ENCODE measurements at regions not wholly inside any gene's neighbourhood (a gene's known extent, or its start where the extent isn't known, plus 50 kb on each side); places are given as distances from the start of the nearest gene placed in this dataset.
"Not testable (repeated sequence)": the region's sequence is repeated elsewhere in the genome, so short reads cannot be mapped to it uniquely, and the experiment has no call there.

GRCh38 chr7:69062020-69062765 is 536.1 kb upstream of the AUTS2 start:
- no peak for DNase-seq

GRCh38 chr7:69067397-69067796 is 530.9 kb upstream of the AUTS2 start:
- no peak for DNase-seq

GRCh38 chr7:69070476-69070875 is 527.8 kb upstream of the AUTS2 start:
- DNase-seq, result no peak

DNA sequence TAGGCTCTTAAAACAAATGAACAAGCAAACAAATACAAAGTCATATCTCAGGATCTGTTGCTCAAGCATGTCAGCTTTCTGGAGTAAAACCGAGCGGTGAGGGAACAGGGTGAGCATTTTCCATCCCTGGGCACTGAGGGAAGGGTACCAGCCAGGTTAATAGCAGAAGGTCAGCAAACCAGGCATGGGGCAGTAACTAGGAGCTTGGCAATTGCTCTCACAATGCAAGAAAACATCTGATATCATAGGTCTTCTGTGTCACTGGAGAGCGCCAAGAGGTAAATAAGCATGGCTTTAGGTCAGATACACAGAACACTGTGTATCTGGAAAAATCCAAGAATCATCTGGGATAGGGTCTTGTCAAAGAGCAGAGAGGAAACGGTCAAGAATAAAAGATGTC is 521.7 kb upstream of the AUTS2 start:
- DNase-seq, result no peak

DNA sequence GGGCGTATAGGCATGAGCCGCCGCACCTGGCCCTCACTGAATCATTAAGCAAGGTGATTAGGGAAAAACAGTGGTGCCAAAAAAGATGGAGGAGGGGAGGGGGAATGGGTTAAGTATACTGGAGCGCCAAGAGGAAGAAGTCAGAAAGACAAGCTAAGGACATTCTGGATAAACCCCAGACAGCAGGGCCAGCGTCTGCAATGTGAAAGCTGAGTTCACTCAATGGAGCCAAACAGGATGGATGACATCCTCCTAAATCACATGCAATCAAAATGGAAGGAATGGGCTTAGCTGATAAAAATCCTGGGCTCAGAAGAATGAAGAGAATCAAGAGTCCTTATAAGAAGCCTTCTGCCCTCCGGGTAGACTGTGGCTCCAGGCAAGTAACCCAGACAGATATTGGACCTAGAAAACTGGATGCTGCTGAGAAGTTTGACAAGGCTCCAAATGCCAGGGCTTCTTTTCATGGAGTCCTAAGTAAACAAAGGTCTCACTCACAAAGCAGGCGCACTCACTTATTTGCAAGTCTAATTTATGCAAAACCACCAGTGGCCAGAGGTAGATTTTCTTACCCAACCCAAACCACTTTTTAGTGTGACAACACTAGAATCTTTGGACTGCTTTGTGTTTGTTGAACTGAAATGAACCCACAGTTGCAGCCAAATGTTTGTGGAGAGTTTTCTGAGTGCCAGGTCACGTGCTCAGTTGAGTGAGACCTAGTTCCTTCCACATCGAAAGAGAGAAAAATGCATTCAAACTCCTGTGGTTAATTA is 519.1 kb upstream of the AUTS2 start:
- peak; percentile 16 for DNase-seq

GRCh38 chr7:69087281-69087680 is 511.0 kb upstream of the AUTS2 start:
- not testable (repeated sequence) for DNase-seq

DNA sequence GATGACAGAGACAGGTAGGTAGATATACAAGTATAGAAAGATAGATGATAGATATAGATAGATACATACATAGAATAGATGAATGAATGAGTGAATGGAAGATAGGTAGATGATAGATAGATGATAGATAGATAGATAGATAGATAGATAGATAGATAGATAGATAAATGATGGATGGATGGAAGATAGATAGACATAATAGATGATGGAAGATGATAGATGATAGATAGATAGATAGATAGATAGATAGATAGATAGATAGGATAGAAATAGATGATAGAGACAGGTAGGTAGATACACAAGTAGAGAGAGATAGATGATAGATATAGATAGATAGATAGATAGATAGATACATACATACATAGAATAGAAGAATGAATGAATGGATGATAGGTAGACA is 510.1 kb upstream of the AUTS2 start:
- no peak for DNase-seq

DNA sequence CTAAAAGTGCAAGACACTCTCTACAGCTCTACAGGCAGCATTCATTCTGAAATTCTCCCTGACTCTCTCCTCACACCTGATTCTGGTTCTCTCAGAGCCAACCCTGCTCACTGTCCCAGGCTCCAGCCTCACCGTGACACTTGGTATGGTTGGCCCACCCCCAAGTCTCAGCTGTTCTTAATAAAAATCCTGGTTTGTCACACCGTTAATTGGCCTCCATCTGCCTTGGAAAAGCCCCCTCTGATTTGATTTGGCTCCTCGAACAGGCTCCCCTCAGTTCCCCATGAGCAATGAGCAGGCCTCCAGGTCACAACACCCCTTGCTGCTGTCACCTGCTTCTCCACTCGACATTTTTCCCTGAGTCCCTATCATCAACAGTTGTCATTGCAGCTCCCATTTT is 507.3 kb upstream of the AUTS2 start:
- DNase-seq, result no peak

DNA sequence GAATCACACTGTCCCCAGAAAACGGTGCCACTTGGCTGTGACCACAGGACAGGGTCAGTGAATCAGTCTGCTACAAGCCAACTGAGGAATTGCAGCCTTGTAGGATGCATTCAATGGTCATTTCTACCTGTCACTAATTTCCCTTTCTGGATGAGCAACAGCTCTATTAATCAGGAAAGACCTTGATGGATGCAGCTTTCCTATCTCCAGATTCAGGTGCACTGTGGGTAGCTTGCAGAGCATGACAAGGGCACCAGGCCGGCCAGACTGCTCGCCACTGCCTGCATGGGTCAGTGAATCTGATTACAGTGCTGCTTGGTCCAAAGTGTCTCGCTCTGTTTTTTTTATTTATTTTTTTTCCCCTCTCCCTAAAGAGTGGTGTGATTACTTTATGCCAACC is 506.8 kb upstream of the AUTS2 start:
- DNase-seq, result no peak

DNA sequence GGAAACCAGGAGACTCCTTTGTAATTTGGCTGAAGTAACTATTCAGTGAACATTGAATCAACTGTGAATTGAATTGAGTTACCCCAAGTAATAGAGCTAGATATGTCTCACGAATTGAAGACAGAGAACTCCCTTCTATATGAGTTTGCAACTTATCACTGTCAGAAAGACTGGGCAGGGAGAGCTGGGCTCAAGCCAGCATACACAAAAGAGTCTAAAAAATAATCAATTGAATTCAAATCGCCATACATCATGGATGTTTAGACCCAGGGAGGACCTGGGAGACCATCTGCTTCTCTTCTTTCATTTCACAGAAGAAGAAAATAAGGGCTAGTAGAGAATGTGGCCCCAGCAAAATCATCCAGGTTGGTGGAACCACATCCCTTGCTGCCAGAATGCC is 503.1 kb upstream of the AUTS2 start:
- no peak for DNase-seq

DNA sequence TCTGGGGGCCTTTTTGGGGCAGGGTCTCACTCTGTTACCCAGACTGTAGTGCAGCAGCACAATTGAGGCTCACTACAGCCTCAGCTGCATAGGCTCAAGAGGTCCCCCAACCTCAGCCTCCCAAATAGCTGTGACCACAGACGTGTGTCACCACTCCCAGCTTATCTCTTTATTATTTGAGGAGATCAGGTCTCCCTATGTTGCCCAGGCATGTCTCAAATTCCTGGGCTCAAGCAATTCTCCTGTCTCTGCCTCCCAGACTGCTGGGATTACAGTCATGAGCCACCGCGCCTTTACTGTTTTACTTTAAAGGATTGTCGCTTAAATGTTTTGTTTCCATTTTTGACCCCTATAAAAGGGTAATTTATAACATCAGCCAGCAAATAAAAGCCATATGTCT is 502.6 kb upstream of the AUTS2 start:
- no peak for DNase-seq

- DNase-seq, result no peak
These were observed 494.3 kb upstream of the AUTS2 start for GRCh38 chr7:69104023-69104422.

DNA sequence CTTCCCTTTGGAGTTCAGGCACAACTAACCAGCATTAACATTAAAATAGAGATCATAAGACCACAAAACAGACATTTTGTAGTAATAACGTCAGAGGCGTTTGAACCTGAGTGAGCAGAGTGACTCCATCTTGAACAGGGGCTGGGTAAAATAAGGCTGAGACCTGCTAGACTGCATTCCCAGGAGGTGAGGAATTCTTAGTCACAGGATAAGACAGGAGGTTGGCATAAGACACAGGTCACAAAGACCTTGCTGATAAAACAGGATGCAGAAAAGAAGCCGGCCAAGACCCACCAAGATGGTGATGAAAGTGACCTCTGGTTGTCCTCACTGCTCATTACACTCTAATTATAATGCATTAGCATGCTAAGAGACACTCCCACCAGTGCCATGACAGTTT is 493.2 kb upstream of the AUTS2 start:
- no peak for DNase-seq

DNA sequence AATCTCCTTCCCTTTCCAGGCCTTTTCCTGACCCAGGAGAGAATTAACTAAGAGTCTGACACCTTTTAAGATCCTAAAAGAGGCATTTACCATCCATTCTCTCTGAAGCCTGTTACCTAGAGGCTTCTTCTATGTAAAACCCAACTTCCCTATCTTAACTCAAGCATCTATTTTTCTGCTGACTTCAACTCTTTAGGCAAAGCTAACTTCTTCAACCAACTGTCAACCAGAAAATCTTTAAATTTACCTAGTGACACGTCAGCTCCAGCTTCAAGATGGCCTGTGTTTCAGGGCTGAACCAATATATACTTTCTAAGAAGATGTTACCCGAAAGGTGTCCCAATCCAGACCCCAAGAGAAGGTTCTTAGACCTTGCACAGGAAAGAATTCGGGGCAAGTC is 492.3 kb upstream of the AUTS2 start:
- DNase-seq, result no peak

DNA sequence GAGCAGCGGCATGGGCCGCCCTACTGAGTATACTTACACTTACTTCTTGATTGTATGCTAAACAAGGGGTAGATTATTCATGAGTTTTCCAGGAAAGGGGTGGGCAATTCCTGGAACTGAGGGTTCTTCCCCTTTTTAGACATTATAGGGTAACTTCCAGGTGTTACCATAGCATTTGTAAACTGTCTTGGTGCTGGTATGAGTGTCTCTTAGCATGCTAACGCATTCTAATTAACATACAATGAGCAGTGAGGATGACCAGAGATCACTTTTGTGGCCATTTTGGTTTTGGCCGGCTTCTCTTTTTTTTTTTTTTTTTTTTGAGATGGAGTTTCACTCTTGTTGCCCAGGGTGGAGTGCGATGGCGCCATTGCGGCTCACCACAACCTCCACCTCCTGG is 491.8 kb upstream of the AUTS2 start:
- DNase-seq, result not testable (repeated sequence)

DNA sequence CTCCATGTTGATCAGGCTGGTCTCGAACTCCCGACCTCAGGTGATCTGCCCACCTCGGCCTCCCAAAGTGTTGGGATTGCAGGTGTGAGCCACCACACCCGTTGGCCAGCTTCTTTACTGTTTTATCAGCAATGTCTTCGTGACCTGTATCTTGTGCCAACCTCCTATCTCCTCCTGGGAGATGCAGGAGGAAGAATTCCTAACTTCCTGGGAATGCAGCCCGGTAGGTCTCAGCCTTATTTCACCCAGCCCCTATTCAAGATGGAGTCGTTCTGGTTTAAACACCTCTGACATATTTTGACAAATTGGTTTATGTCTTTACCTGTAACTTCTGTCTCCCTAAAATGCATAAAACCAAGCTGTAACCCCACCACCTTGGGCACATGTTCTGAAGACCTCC is 491.3 kb upstream of the AUTS2 start:
- not testable (repeated sequence) for DNase-seq

GRCh38 chr7:69108097-69108496 is 490.2 kb upstream of the AUTS2 start:
- DNase-seq, result no peak

- no peak for DNase-seq
These were observed 489.0 kb upstream of the AUTS2 start for GRCh38 chr7:69109246-69109645.

DNA sequence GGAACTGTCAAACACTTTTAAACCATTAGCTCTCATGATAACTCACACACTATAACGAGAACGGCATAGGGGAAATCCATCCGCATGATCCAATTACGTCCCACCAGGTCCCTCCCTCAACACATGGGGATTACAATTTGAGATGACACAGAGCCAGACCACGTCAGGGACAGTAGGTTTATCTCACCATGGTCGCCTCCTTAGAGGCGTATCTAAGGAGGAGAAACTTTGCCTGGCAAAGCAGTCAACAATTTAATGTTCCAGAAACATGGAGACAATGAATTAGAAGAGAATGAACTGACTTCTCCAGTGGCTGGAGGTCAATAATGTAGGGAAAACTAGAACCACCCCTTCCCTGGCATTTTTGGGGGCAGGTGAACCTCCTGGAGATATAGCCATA is 488.4 kb upstream of the AUTS2 start:
- no peak for DNase-seq

DNA sequence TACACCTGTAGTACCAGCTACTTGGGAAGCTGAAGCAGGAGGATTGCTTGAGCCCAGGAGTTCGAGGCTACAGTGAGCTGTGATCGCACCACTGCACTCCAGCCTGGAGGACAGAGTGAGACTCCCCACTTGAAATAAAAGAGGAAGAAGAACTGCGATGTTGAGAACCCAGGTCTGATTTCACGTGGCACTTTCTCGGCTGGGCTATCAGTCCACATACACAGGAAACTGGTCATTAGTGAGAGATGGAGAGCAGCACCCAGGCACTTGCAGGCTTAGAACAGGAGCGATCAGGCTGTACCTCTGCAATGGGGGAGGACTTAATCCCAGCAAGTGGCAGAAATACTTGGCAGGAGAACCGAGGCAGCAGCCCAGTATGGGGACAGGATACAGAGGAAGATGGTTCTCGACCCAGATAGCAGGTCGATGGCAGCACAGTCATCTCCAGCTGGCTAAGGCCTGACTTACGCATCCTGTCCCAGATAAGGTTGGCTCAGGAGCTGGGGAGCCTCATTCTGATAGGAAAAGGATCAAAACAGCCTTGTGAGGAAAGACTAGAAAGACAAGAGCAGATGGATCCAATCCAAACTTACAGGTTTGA is 487.7 kb upstream of the AUTS2 start:
- DNase-seq, result no peak

- DNase-seq, result peak; percentile 32
These were observed 483.9 kb upstream of the AUTS2 start for GRCh38 chr7:69114374-69114773.

- DNase-seq, result peak; percentile 6
These were observed 482.5 kb upstream of the AUTS2 start for GRCh38 chr7:69115788-69116187.

DNA sequence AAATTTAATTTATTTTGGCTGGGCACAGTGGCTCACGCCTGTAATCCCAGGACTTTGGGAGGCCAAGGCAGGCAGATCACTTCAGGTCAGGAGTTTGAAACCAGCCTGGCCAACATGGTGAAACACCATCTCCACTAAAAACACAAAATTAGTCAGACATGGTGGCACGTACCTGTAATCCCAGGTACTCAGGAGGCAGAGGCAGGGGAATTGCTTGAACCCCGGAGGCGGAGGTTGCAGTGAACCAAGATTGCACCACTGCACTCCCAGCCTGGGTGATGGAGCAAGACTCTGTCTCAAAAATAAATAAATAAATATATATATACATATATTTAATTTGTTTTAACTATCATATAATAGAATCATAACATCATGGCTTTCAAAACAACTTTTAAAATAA is 482.1 kb upstream of the AUTS2 start:
- DNase-seq, result not testable (repeated sequence)

GRCh38 chr7:69122953-69123352 is 475.3 kb upstream of the AUTS2 start:
- DNase-seq, result no peak

All from fibroblast of skin of right quadriceps (primary cell).